ENCODE measurements at regions not wholly inside any gene's neighbourhood (a gene's known extent, or its start where the extent isn't known, plus 50 kb on each side); places are given as distances from the start of the nearest gene placed in this dataset.

DNA sequence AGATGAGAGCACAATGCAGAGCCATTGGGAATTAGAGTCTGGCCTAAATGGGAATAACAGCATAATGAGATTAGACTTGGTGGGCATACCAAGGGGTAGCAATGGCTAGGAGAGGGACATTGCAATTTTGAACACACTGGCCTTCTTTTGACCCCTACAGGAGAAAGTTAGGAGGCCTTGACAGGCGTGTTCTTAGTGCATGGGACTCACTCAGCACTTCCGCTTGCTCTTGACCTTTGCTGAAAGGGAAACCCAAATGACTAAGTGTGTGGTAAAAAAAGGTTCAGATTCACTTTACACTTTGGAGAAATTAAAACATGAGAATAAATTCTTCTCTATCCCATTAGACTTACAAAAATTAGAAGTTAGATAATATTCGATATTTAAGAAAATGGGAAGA is 317.4 kb downstream of the DIPK2A start (continued):
- TF ChIP-seq ZNF462 (CRISPR knock-in tag; IDR thresholded peaks at IDR 0.05), result no peak

DNA sequence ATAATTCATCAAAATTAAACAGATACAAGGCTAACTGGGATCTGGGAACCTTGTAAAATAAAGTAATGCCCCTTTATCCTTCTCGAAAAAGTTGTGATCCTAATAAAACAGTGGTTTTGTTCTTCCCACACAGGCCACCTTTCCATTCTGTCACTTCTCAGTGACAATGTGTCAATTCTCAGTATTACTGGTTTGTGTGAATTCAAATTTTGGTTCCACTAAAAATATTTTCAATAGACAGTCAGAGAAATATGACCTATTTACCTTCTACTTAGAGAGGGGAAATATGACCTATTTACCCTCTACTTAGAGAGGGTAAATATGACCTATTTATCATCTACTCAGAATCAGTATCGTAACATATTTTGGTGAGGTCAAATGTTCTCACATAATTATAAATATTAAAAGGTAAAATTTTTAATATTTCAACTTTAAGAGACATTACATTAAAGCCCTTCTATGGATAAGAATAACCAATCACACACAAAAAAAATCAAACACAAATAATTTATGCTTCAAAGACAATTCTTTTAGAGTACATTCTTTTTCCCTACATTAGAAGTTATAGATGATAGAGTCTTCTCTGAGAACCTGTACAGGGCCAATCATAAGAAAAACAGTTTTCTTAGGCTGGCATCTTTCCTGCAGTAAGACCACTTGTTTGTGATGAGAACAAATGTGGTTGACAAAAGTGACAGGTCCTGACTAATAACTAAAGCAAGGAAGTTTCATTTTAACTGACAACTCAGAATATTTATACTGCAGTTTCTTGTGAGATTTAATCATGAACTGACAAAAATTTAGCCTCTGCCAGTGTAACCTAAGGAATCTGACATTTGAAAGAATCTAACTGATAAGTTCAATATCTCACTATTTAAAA is 323.3 kb downstream of the DIPK2A start:
- H3K36me3 ChIP-seq (ENCODE audit: insufficient read depth), result no peaks in the 10 kb centered on the region
- H3K4me3 ChIP-seq, result no peak overlapping the region
- no peak overlapping the region for H3K27ac Mint-ChIP-seq
- ATAC-seq (no peak), DNase-seq (ENCODE audit: low spot score) (no peak)
- no peak overlapping the region for H3K4me3 Mint-ChIP-seq
- H4K20me1 ChIP-seq (replicated peaks; ENCODE audit: insufficient read depth), result no peaks in the 10 kb centered on the region
- H3K27me3 Mint-ChIP-seq (ENCODE audit: insufficient read depth, low read depth, poor library complexity), result no peaks in the 10 kb centered on the region
- H3K4me2 ChIP-seq, result no peak overlapping the region
- no peaks in the 10 kb centered on the region for H3K27me3 ChIP-seq (ENCODE audit: insufficient read depth)
- H3K4me1 ChIP-seq (ENCODE audit: insufficient read depth), result no peaks in the 10 kb centered on the region
- no peaks in the 10 kb centered on the region; the same call in 2 of the 3 replicates for H3K9me3 Mint-ChIP-seq
- no peaks in the 10 kb centered on the region; the same call in 2 of the 3 replicates for H3K4me1 Mint-ChIP-seq
- H3K9me2 ChIP-seq (ENCODE audit: insufficient read depth), result no peaks in the 10 kb centered on the region
- no peaks in the 10 kb centered on the region for H3K36me3 Mint-ChIP-seq (ENCODE audit: low read depth)
- H3K27ac ChIP-seq (ENCODE audit: low read depth), result no peak overlapping the region
- no peaks in the 10 kb centered on the region for H3F3A ChIP-seq (replicated peaks; ENCODE audit: low read depth)
- H3K79me2 ChIP-seq (replicated peaks; ENCODE audit: insufficient read depth), result no peaks in the 10 kb centered on the region
- H2AFZ ChIP-seq, result no peak overlapping the region
- TF ChIP-seq ZNF331 (CRISPR knock-in tag; IDR thresholded peaks at IDR 0.05; ENCODE audit: low read depth) (no peak), EZH2phosphoT487 (IDR thresholded peaks at IDR 0.05; ENCODE audit: unreplicated experiment) (no peak), ZNF114 (CRISPR knock-in tag; IDR thresholded peaks at IDR 0.05) (no peak), ZNF462 (CRISPR knock-in tag; IDR thresholded peaks at IDR 0.05) (no peak), JUNB (IDR thresholded peaks at IDR 0.05; ENCODE audit: unreplicated experiment) (no peak), STAT1 (IDR thresholded peaks at IDR 0.05; ENCODE audit: unreplicated experiment) (no peak)
